ENCODE measurements at regions not wholly inside any gene's neighbourhood (a gene's known extent, or its start where the extent isn't known, plus 50 kb on each side); places are given as distances from the start of the nearest gene placed in this dataset.

- TF ChIP-seq CTCF (IDR thresholded peaks at IDR 0.05; ENCODE audit: low read depth, low read length) (no peak), POLR2A (IDR thresholded peaks at IDR 0.05; ENCODE audit: extremely low read depth, insufficient read length) (no peak), MYC (IDR thresholded peaks at IDR 0.05; ENCODE audit: low read depth, low read length) (no peak)
Observed at GRCh38 chr15:98530570-98530969, 117.8 kb upstream of the IGF1R start.

Data from NB4 (cell line).